B cell (primary cell): ENCODE measurements at regions not wholly inside any gene's neighbourhood (a gene's known extent, or its start where the extent isn't known, plus 50 kb on each side); places are given as distances from the start of the nearest gene placed in this dataset.

Source experiments
- CTCF ChIP-seq: fragments of 200-600 bp; IDR thresholded peaks from one replicate; pipeline ENCODE4 v1.8.0; 2022; ENCODE audit warnings: antibody characterized with exemption, mild to moderate bottlenecking
- EZH2 ChIP-seq: IDR thresholded peaks from 2 replicates; pipeline ENCODE4 v1.6.1; 2012; ENCODE audit warnings: borderline replicate concordance, low read depth, mild to moderate bottlenecking, moderate library complexity, low read length; ENCODE audit not compliant: insufficient read depth, poor library complexity, severe bottlenecking

- no peak for TF ChIP-seq CTCF
- no peak for TF ChIP-seq EZH2
Observed at GRCh38 chr7:97580205-97580604, 151.7 kb upstream of the TAC1 start.
